SKM-1 treated with dmso at 0.1 percent for 144 hours (cell line): ENCODE measurements at regions not wholly inside any gene's neighbourhood (a gene's known extent, or its start where the extent isn't known, plus 50 kb on each side); places are given as distances from the start of the nearest gene placed in this dataset.

Experiments
- DNase-seq: peaks from one replicate; lab custom pipeline; 2025; ENCODE audit not compliant: unreplicated experiment; lab: John Stamatoyannopoulos, UW

GRCh38 chr18:33517950-33518349 is 60.1 kb upstream of the ASXL3 start:
- no peak for DNase-seq

GRCh38 chr18:33513027-33513426 is 65.0 kb upstream of the ASXL3 start:
- DNase-seq = no peak

DNA sequence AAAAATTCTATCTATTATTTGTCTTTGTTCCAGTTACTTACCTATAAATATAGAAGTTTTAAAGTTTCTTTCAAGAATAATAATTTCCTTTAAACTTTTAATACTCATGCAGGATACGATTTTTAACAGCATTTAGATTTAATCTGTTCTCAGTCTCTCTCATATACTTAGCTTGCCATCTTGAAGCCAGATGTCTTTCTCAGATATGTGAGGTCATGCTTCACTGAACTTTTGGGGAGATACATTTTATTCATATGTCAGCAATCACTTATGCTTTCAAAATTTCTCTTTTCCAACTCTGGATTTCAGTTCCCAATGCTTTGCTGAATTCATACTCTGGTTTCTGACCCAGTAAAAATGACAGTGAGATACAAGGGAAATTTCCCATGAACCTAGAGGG is 66.5 kb upstream of the CCDC178 start:
- DNase-seq = no peak

GRCh38 chr18:33505798-33506197 is 65.3 kb upstream of the CCDC178 start:
- DNase-seq = no peak

DNA sequence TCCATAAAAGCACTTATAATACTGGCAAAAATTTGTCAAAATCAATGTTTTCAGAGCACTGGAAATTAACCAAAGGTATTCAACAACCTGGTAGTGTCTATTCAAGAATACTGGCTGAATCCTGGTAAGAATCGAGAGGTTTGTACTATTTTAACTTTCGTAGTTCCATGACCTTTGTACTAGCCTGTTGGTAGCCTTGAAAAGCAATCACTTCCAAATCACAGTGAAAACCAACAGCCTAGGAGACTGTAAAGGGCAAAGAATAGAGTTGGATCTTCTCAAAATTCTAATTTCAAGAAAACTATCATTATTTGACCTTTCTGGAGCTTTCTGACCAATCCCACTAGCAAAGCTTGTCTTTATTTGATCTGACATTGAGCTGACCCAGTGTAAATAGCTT is 64.8 kb upstream of the CCDC178 start:
- DNase-seq = no peak

GRCh38 chr18:33495278-33495677 is 54.8 kb upstream of the CCDC178 start:
- peak; percentile 7 for DNase-seq
